GM21528 (cell line): ENCODE measurements at regions not wholly inside any gene's neighbourhood (a gene's known extent, or its start where the extent isn't known, plus 50 kb on each side); places are given as distances from the start of the nearest gene placed in this dataset.
"Not testable (repeated sequence)": the region's sequence is repeated elsewhere in the genome, so short reads cannot be mapped to it uniquely, and the experiment has no call there.

Source experiments
- ATAC-seq: cut with Tn5 transposase; IDR thresholded peaks from one replicate; pipeline ENCODE4 v1.9.1; 2021; ENCODE audit warnings: mild to moderate bottlenecking, moderate library complexity; ENCODE audit not compliant: unreplicated experiment, low FRiP score

DNA sequence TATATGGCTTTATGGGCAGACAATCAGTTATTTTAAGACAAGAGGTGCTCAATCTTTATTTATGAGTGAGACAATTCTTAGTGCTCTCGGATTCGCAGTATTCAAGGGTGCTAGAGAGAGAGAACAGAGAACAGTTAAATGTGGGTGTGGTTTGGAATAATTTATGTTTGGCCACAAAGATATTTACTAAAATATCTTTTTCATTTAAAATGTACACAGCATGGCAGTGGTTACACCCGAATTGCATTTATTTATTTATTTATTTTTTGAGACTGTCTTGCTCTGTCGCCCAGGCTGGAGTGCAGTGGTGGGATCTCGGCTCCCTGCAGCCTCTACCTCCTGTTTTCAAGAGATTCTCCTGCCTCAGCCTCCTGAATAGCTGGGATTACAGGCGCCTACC is 109.2 kb downstream of the CDCA7 start:
- no peak for ATAC-seq

DNA sequence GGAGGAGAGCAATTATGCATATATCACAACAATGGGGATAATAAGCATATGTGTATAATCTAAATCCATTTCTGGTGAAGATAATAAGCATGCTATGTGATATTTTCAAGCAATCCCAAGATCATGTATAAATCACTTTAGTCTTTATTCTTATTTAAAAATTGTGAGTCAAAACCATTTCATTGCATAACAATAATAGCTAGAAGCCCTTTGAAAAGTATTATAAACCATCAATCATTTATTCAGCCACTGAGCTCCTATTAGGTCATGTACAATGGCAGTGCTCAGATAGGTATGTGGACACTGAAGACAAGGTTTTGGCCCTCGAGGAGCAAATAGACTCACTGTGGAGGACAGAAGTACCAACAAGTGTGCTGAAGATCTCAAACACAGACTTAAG is 113.1 kb downstream of the CDCA7 start:
- no peak for ATAC-seq

DNA sequence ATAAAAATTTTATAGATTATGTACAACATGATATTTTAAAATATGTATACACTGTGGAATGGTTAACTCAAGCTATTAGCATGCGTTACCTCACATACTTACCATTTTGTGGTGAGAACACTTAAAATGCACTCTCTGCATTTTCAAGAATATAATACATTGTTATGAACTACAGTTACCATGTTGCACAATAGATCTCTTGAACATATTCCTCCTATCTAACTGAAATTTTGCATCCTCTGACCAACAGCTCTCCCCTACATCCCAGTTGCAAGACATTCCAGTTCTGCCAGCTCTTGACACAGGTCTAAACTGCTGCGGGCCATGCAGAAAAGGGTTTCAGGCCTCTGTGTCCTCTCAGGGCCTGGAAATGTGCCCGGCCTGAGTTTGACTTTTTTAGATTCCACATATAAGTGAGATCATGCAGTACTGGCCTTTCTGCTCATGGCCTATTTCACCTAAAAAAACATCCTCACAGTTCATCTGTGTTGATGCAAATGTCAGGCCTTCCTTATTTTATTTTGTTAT is 113.7 kb downstream of the CDCA7 start:
- ATAC-seq = no peak

DNA sequence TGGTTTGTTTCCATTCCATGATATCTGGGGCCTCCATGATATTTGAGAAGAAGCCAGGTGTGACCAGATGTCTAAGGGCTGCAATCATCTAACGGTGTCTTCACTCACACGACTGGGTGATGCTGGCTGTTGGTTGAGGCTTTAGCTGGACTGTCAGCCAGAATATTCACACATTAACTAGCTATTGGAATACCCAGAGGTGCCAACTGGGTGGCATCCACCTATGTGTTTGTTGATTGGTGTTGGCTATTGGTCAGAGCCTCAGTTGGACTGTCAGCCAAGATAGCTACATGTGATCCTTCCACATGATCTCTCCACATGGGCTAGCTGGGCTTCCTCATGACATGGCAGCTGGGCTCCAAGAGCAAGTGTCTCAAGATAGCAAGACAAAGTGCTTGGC is 117.4 kb downstream of the CDCA7 start:
- no peak for ATAC-seq

DNA sequence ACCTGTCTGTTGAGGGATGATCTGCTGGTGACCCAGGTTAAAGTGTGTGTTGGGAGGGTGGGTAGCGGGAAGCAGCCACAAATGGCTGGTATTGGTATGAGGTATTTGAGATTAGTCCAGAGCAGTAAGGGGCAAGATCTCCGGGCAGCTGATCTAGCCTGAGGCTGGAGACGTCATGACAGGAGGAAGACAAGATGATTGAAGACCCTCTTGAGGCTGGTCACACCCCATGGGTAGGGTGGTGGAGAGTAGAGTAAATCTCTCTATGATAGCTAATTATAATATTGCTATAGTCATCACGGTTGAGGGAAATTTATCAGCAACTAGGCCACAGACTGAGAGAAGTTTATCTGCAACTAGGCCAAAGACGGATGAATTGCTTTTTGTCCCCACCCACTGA is 128.5 kb downstream of the CDCA7 start:
- no peak for ATAC-seq

DNA sequence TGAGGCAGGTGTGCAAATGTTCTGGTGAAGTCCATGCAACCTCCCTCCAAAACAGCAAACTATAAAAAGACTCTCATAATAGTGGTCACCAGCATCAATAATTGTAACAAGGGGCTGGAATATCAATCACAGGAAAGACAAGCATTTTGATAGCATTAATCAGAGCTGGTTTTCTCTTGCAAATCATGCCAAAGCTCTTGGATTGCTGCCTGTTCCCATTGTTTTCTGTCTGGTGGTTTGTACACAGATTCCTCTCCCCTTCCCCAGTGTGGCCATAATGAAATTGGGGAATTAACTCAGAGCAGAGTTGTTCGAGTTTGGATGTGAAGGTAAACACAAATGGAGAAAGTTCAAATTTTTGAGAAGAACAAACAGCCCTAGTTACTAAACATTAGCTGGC is 134.2 kb downstream of the CDCA7 start:
- no peak for ATAC-seq

DNA sequence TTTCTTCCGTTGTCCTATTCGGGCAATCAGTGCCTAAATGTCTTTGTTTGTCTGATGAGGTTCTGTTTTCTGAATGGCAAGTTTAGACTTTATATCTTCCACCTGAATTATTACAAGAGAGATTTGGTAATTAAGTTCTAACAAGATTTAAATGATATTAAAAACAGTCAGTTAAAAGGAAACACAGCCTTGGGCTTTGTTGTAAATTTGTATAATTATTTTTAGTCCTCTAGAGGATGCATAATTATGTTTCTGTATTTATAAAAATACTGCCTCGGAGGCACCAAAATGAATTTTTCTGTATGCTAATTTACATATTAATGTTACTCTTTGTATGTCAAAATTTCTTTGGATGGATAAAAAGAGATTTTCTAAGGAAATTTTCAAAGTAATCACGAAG is 136.7 kb downstream of the CDCA7 start:
- ATAC-seq = no peak

DNA sequence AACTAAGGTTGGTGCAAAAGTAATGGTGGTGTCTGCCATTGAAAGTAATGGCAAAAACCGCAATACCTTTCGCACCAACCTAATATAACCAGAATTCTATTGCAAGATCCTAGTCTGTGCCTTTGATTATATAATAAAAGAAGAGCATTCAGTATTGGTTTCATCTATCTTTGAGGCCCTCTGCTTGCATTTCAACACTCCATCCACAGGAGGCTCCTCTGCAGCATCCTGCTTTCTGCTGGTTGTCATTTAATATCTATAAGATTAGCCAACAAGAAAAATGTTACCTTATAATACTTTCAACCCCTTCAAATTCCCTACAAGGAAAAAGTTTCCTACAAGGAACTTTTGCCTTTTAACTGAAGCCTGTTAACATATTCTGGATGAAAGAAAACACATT is 139.2 kb downstream of the CDCA7 start:
- ATAC-seq = no peak

DNA sequence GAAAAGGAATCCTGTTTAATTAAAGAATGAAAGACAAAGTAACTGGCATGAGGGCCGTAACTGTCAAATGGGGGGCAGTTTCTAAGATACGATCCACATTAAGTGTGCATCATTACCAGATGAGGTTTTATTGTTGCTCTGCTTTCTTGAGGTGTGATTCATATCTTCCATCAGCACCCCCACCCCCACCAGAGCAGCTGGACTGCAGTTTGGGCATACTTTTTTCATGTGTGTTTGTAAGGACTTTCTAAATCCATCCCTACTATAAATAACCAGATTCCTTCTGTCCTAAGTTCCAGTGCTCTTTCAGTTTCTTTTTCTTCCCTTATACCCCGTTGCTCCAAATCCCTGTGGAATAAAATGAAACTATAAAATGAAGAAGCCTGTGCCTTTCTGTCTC is 142.1 kb downstream of the CDCA7 start:
- no peak for ATAC-seq

DNA sequence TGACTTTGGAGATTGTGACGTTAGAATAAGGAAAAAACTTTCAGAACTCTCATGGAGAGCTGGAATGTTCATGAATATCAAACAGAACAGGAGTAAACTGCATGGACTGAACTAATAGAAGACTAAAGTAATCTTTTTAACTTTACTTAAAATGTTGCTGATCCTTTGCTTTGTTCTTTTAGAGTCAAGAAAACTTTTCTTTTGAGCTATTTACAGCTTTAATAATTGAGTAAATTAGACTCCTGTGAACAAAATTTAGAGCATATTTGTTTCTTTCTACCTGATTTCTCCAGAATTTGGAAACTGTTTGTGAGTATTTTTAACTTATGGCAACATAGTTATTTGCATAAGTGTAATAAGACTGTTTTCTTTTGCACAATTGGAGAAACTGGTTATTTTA is 146.3 kb downstream of the CDCA7 start:
- no peak for ATAC-seq

DNA sequence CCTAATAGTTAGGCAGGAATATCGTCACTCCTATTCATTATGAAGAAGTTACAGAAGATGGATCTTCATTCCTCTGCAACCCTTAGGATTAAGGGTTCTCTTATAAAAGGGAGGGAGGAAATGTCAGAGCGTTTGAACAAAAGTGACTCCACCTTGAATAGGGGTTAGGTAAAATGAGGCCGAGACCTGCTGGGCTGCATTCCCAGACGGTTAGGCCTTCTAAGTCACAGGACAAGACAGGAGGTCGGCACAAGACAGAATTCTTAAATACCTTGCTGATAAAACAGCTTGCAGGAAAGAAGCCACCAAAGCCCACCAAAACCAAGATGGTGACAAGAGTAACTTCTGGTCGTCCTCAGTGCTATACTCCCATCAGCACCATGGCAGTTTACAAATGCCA is 147.6 kb downstream of the CDCA7 start:
- no peak for ATAC-seq

DNA sequence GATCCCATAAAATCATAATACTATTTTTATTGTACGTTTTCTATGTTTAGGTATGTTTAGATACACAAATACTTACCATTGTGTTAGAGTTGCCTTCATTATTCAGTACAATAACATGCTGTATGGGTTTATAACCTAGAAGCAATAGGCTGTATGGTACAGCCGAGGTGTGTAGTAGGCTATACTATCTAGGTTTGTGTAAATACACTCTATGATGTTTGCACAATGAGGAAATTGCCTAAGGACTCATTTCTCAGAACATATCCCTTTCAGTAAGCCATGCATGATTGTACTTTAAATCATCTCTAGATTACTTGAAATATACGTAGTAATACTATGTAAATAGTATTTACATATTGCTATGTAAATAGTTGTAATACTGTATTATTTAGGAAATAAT is 156.7 kb downstream of the CDCA7 start:
- no peak for ATAC-seq

DNA sequence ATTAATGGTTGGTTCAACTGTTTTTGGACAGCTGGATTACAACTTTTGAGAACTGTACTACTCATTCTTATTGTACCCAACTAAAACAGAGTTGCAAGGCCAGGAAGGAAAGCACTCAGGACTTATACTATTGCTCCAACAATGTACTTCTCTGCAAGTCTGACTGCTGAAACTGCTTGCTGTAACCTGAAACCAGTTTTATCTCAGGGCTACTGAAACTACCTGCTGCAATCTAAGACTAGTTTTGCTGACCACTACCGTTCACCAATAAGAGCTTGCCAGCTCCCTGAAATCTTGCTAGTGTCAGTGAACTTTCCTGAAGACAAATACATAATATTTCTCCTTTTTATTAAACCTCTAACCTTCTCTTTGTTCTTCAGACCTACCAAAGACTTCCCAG is 157.3 kb downstream of the CDCA7 start:
- no peak for ATAC-seq

DNA sequence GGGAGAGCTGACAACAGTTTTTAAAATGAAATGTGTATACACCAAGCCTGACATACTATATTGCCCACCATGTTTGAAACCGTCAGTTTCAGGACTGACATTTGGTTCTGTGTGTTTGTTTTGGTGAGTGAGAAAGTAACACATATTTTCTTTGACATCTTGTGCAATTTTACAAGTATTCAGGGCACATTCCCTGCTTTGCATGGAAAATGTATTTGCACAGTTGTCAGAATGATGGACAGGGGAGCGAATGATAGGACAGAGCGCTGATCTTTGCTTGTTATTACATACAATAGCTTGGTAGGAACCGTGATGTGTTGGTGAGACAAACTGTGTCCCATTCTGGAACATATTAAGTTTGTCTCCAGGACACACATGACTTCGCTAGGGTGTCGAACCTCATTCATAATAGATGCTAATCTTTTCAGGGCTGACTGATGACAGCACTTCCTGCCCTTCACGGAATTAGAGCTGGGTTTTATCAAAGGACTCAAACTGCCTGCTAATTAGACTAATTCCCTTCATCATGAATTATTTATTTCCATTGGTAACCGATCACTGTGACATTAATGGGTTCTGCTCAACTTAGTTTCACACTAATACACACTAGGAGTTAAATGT is 158.5 kb downstream of the CDCA7 start:
- no peak for ATAC-seq

DNA sequence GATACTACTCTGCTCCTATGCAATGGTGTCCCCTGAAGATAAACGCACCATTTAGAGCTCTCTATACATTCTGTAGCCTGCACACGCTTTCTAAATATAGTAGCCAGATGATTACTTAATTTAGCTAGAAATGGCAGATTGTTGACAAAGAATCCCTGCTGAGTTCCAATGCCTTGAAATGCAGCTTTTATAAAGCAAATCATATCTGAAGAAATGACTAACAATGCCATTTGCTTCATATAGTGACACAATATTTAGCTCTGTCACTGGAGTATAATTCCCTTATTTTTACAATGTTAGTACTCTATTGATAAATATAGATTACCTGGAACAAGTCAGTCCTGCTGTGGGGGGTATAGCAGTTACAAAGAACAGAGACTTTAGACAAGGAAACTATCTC is 166.2 kb downstream of the CDCA7 start:
- no peak for ATAC-seq

DNA sequence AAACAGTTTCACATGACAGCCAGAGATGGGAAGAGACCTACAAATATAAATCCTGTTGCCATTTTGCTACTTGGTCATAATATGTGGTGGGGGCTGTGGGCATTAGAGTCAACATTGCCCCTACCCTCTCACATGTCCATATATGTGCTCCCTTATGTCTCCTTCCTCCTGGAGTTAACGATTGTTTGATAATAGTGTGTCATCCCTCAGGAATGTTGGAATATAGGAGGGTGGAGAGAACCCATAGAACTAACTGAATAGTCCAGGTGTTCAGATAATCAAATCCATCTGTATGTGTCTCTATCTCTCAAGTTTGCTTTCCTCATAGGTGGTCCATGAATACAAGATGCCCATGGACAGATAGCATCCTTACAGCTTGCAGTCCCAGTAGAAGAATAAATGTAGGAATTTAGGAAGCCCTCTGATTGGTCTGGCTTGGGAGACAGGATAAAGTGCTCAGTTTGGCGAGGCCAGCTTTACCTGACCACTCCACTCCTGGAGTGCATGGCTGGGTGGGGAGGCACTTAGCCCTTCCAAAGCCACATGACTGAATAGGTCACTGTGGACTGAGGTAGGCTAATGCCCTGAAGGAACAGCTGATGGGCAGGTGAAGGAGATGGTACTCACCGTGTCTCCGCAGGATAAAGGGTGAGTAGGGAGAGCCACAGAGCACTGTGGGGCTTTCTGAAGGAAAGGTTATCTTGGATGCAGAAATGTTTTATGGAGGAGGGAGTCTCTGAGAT is 166.9 kb downstream of the CDCA7 start:
- no peak for ATAC-seq

DNA sequence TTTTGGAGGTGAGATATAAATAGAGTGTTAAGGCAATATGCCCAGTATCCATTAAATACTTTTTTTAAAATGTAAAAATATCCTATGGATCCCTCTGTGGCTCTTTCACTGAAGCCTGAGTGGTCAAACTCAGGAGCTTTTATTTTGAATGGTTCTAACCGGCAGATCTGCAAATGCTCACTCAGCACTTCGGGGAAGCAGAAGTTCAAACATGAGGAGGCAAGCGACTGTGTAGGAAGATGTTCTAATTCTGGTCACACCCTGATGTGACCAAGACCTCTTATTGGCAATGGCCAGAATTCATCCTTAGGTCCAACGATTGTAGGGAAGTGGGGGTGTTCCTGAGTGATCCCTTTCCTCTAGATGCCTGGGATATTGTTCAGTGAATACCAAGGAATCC is 168.8 kb downstream of the CDCA7 start:
- ATAC-seq = no peak

DNA sequence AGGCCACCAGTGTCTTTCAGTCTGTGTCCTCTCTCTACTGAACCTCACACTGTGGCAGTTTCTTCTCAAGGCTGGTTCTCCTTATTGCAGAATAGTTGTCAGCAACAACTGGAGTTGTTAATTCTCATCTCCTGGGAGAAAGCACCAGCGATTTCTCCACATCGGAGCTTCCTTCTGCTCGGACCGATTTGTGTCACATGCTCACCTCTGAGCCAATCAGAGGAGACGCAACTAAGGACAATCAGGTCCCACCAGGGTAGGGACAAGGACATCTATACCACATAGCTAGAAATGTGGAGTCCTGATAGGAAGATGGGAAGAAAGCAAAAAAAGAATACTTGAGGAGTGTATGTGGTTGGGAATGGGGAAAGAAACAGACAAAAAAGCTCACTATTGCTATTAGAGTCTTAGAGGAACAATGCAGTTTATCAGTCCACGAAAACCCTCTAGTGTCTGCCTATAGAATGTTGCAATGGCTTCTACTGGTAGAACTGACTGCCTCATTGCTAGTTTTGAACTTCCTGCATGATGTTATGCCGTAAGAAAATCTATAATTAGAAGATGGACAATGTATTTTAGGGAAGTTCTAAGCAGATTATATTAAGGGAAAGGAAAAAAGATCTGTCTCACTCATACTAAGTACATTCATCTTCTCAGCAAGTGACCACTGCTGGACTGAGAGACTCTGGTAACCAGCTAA is 169.7 kb downstream of the CDCA7 start:
- ATAC-seq = no peak

DNA sequence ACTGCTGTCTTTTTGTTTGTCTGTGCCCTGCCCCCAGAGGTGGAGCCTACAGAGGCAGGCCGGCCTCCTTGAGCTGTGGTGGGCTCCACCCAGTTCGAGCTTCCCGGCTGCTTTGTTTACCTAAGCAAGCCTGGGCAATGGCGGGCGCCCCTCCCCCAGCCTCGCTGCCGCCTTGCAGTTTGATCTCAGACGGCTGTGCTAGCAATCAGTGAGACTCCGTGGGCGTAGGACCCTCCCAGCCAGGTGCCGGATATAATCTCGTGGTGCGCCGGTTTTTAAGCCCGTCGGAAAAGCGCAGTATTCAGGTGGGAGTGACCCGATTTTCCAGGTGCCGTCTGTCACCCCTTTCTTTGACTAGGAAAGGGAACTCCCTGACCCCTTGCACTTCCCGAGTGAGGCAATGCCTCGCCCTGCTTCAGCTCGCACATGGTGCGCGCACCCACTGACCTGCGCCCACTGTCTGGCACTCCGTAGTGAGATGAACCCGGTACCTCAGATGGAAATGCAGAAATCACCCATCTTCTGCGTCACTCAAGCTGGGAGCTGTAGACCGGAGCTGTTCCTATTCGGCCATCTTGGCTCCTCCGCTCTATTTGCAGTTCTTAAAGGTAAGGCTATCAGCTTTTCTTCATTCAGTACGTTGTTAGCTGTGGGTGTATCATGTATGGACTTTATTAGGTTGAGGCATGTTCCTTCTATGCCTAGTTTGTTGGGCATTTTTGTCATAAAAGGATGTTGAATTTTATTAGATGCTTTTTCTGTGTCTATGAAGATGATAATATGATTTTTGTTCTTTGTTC is 178.3 kb downstream of the CDCA7 start:
- not testable (repeated sequence) for ATAC-seq

DNA sequence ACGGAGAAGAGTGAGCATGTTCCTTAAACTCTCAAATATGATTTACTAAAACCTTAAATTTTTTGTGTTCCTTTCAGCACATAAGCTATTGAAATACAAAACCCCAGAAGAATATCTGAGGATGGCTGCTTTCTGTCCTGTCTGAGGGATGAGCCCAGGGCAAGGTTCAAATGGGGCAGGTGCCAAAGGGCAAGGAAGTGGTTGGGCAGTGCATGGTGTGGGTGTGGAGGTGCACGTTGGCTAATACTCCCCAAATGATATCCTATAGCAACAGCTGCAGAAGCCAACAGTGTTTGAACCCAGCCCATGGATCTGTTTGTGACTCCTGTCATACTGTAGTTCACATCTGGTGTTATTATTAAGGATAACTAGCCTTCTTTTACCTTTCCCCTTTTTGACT is 183.0 kb downstream of the CDCA7 start:
- ATAC-seq = no peak

DNA sequence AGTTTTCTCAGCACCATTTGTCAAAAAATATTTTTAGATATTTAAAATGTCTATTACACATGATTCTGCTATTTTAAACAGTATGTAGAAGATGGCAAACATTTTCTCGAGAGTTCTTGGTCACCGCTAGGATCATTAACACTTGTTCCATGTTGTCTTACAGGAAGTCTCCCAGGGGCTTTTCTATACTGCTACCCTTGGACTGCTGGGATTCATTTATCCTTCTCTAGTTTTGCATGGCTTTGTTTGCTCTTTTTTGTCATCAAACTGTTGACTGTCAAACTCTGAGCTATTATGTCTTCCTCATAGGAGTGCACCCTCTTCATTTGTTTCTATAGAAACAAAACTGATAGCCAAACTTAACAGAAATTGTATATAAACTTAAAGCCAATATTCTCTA is 184.9 kb downstream of the CDCA7 start:
- no peak for ATAC-seq
